DND-41 (cell line): ENCODE measurements at regions not wholly inside any gene's neighbourhood (a gene's known extent, or its start where the extent isn't known, plus 50 kb on each side); places are given as distances from the start of the nearest gene placed in this dataset.

Source experiments
- CTCF ChIP-seq: IDR thresholded peaks from 2 replicates; pipeline ENCODE4 v1.5.1; 2012; ENCODE audit warnings: borderline replicate concordance, low read length, moderate library complexity, mild to moderate bottlenecking; ENCODE audit not compliant: poor library complexity, severe bottlenecking; ENCODE audit errors: extremely low read depth
- EZH2 ChIP-seq: IDR thresholded peaks from 3 replicates; pipeline ENCODE4 v1.6.1; 2012; ENCODE audit warnings: borderline replicate concordance, low read depth, mild to moderate bottlenecking, moderate library complexity, low read length, inconsistent platforms; ENCODE audit not compliant: severe bottlenecking

DNA sequence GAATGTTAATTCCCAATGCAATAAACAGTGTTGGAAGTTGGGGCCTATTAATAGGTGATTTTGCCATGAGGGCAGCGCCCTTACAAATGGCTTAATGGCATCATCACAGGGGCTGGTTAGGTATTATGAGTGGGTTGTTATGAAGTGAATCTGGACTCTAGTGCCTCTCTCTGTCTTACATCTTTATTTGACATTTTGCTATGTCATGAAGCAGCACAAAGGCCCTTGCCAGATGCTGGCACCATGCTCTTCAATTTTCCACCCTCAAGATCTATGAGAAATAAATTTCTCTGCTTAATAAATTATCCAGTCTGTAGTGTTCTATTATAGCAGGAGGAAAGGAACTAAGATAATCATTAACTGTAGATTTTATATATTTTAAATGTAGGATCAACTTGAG, 1098.7 kb upstream of the NUDT12 start:
- TF ChIP-seq CTCF = no peak
- TF ChIP-seq EZH2 = no peak
